Neural progenitor cell (in vitro differentiated cells): ENCODE measurements at regions not wholly inside any gene's neighbourhood (a gene's known extent, or its start where the extent isn't known, plus 50 kb on each side); places are given as distances from the start of the nearest gene placed in this dataset.

Experiments used
- CTCF ChIP-seq: fragments of 200-600 bp; sonication (generic); IDR thresholded peaks from 2 replicates; pipeline ENCODE4 v1.5.1; 2017; ENCODE audit warnings: antibody characterized with exemption, mild to moderate bottlenecking
- EZH2 ChIP-seq: fragments of 200-600 bp; sonication (generic); IDR thresholded peaks from 2 replicates; pipeline ENCODE4 v1.6.1; 2017; ENCODE audit warnings: antibody characterized with exemption, mild to moderate bottlenecking, moderate library complexity

- TF ChIP-seq CTCF (no peak), EZH2 (no peak)
These were observed 236.3 kb upstream of the NWD2 start for GRCh38 chr4:37008199-37008598.
